Dendritic cell treated with granulocyte-macrophage colony-stimulating factor and Interleukin-4, amounts not matched to agents 40 ng/mL and 50 ng/mL, for 4 days (primary cell): ENCODE measurements at regions not wholly inside any gene's neighbourhood (a gene's known extent, or its start where the extent isn't known, plus 50 kb on each side); places are given as distances from the start of the nearest gene placed in this dataset.

Experiments used
- H3K27ac Mint-ChIP-seq: one replicate; pipeline ENCODE4 v1.8.0; 2022; ENCODE audit warnings: mild to moderate bottlenecking, mixed read lengths
- H3K27me3 Mint-ChIP-seq: one replicate; pipeline ENCODE4 v1.8.0; 2022; ENCODE audit warnings: mild to moderate bottlenecking, mixed read lengths
- H3K36me3 Mint-ChIP-seq: one replicate; pipeline ENCODE4 v1.8.0; 2022; ENCODE audit warnings: low read depth, mixed read lengths
- H3K4me1 Mint-ChIP-seq: one replicate; pipeline ENCODE4 v1.8.0; 2022; ENCODE audit warnings: low read depth, mixed read lengths
- H3K4me3 Mint-ChIP-seq: one replicate; pipeline ENCODE4 v1.8.0; 2022; ENCODE audit warnings: mild to moderate bottlenecking, moderate library complexity, mixed read lengths
- H3K9me3 Mint-ChIP-seq: one replicate; pipeline ENCODE4 v1.8.0; 2022; ENCODE audit warnings: mixed read lengths
- intact Hi-C: fragments of 100-400 bp; cut with micrococcal nuclease; formaldehyde crosslinking; loops from one replicate; pipeline ENCODE4 v1.15.0; 2022

- no peaks in the 10 kb centered on the region for H3K36me3 Mint-ChIP-seq
- H3K27ac Mint-ChIP-seq, result no peak overlapping the region
- intact Hi-C loops, result no loop called here
- peaks cover 11% of the 10 kb centered on the region for H3K9me3 Mint-ChIP-seq
- H3K4me1 Mint-ChIP-seq, result no peaks in the 10 kb centered on the region
- no peaks in the 10 kb centered on the region for H3K27me3 Mint-ChIP-seq
- no peak overlapping the region for H3K4me3 Mint-ChIP-seq
Measured at GRCh38 chr10:36126076-36126475, 484.0 kb upstream of the FZD8 start.

- H3K9me3 Mint-ChIP-seq, result peaks cover 11% of the 10 kb centered on the region
- intact Hi-C loops, result no loop called here
- no peak overlapping the region for H3K4me3 Mint-ChIP-seq
- no peaks in the 10 kb centered on the region for H3K27me3 Mint-ChIP-seq
- H3K36me3 Mint-ChIP-seq, result no peaks in the 10 kb centered on the region
- no peaks in the 10 kb centered on the region for H3K4me1 Mint-ChIP-seq
- H3K27ac Mint-ChIP-seq, result no peak overlapping the region
Measured at GRCh38 chr10:36119455-36119854, 477.4 kb upstream of the FZD8 start.

- Mint-ChIP-seq H3K27me3 (no peaks in the 10 kb centered on the region), H3K4me1 (no peaks in the 10 kb centered on the region), H3K36me3 (no peaks in the 10 kb centered on the region), H3K4me3 (no peak overlapping the region), H3K27ac (no peak overlapping the region), H3K9me3 (peaks cover 8% of the 10 kb centered on the region)
- intact Hi-C loops, result no loop called here
Measured at GRCh38 chr10:36118314-36118713, 476.2 kb upstream of the FZD8 start.

GRCh38 chr10:36117890-36118289 lies 475.8 kb upstream of the FZD8 start:
- intact Hi-C loops, result no loop called here
- peaks cover 4% of the 10 kb centered on the region for H3K9me3 Mint-ChIP-seq
- no peaks in the 10 kb centered on the region for H3K36me3 Mint-ChIP-seq
- no peaks in the 10 kb centered on the region for H3K27me3 Mint-ChIP-seq
- H3K4me1 Mint-ChIP-seq, result no peaks in the 10 kb centered on the region
- no peak overlapping the region for H3K4me3 Mint-ChIP-seq
- no peak overlapping the region for H3K27ac Mint-ChIP-seq

- Mint-ChIP-seq H3K27ac (no peak overlapping the region), H3K36me3 (no peaks in the 10 kb centered on the region), H3K4me1 (no peaks in the 10 kb centered on the region), H3K9me3 (no peaks in the 10 kb centered on the region), H3K27me3 (no peaks in the 10 kb centered on the region), H3K4me3 (no peak overlapping the region)
- intact Hi-C loops, result no loop called here
Measured at GRCh38 chr10:36117231-36117630, 475.1 kb upstream of the FZD8 start.

- Mint-ChIP-seq H3K27me3 (no peaks in the 10 kb centered on the region), H3K4me1 (no peaks in the 10 kb centered on the region)
Measured at GRCh38 chr10:36116731-36117130, 474.6 kb upstream of the FZD8 start.

GRCh38 chr10:36116040-36116439 lies 473.9 kb upstream of the FZD8 start:
- Mint-ChIP-seq H3K36me3 (no peaks in the 10 kb centered on the region), H3K4me3 (no peak overlapping the region), H3K9me3 (no peaks in the 10 kb centered on the region), H3K27me3 (no peaks in the 10 kb centered on the region), H3K27ac (no peak overlapping the region), H3K4me1 (no peaks in the 10 kb centered on the region)
- intact Hi-C loops, result no loop called here

More at GRCh38 chr10:36116731-36117130, 474.6 kb upstream of the FZD8 start:
- no peak overlapping the region for H3K4me3 Mint-ChIP-seq
- intact Hi-C loops, result no loop called here
- H3K9me3 Mint-ChIP-seq, result no peaks in the 10 kb centered on the region
- no peak overlapping the region for H3K27ac Mint-ChIP-seq
- H3K36me3 Mint-ChIP-seq, result no peaks in the 10 kb centered on the region

GRCh38 chr10:36115364-36115763 lies 473.3 kb upstream of the FZD8 start:
- H3K27me3 Mint-ChIP-seq, result no peaks in the 10 kb centered on the region
- H3K27ac Mint-ChIP-seq, result no peak overlapping the region
- H3K4me3 Mint-ChIP-seq, result no peak overlapping the region
- intact Hi-C loops, result no loop called here
- no peaks in the 10 kb centered on the region for H3K36me3 Mint-ChIP-seq
- no peaks in the 10 kb centered on the region for H3K4me1 Mint-ChIP-seq
- H3K9me3 Mint-ChIP-seq, result no peaks in the 10 kb centered on the region

GRCh38 chr10:36114913-36115312 lies 472.8 kb upstream of the FZD8 start:
- Mint-ChIP-seq H3K4me1 (no peaks in the 10 kb centered on the region), H3K27me3 (no peaks in the 10 kb centered on the region), H3K4me3 (no peak overlapping the region), H3K36me3 (no peaks in the 10 kb centered on the region), H3K9me3 (no peaks in the 10 kb centered on the region), H3K27ac (no peak overlapping the region)
- intact Hi-C loops, result no loop called here

- no peaks in the 10 kb centered on the region for H3K27me3 Mint-ChIP-seq
- no peak overlapping the region for H3K27ac Mint-ChIP-seq
Measured at GRCh38 chr10:36114141-36114540, 472.0 kb upstream of the FZD8 start.

GRCh38 chr10:36111676-36112075 lies 469.6 kb upstream of the FZD8 start:
- Mint-ChIP-seq H3K36me3 (no peaks in the 10 kb centered on the region), H3K27ac (no peak overlapping the region), H3K27me3 (no peaks in the 10 kb centered on the region), H3K9me3 (no peaks in the 10 kb centered on the region), H3K4me3 (no peak overlapping the region), H3K4me1 (no peaks in the 10 kb centered on the region)
- intact Hi-C loops, result no loop called here

More at GRCh38 chr10:36114141-36114540, 472.0 kb upstream of the FZD8 start:
- Mint-ChIP-seq H3K36me3 (no peaks in the 10 kb centered on the region), H3K9me3 (no peaks in the 10 kb centered on the region), H3K4me1 (no peaks in the 10 kb centered on the region), H3K4me3 (no peak overlapping the region)
- intact Hi-C loops, result no loop called here

GRCh38 chr10:36110097-36110496 lies 468.0 kb upstream of the FZD8 start:
- Mint-ChIP-seq H3K27ac (no peak overlapping the region), H3K4me1 (no peaks in the 10 kb centered on the region), H3K36me3 (no peaks in the 10 kb centered on the region), H3K9me3 (no peaks in the 10 kb centered on the region), H3K27me3 (no peaks in the 10 kb centered on the region), H3K4me3 (no peak overlapping the region)
- intact Hi-C loops, result no loop called here

GRCh38 chr10:36109399-36110023 lies 467.4 kb upstream of the FZD8 start:
- Mint-ChIP-seq H3K9me3 (no peaks in the 10 kb centered on the region), H3K4me3 (no peak overlapping the region), H3K27ac (no peak overlapping the region), H3K4me1 (no peaks in the 10 kb centered on the region), H3K36me3 (no peaks in the 10 kb centered on the region), H3K27me3 (no peaks in the 10 kb centered on the region)
- intact Hi-C loops, result no loop called here

- Mint-ChIP-seq H3K27ac (no peak overlapping the region), H3K4me1 (no peaks in the 10 kb centered on the region), H3K9me3 (peaks cover 19% of the 10 kb centered on the region), H3K4me3 (no peak overlapping the region), H3K27me3 (no peaks in the 10 kb centered on the region), H3K36me3 (no peaks in the 10 kb centered on the region)
- intact Hi-C loops, result no loop called here
Measured at GRCh38 chr10:36097696-36098095, 455.6 kb upstream of the FZD8 start.

GRCh38 chr10:36096576-36096975 lies 454.5 kb upstream of the FZD8 start:
- peaks cover 19% of the 10 kb centered on the region for H3K9me3 Mint-ChIP-seq
- H3K4me3 Mint-ChIP-seq, result no peak overlapping the region
- no peaks in the 10 kb centered on the region for H3K36me3 Mint-ChIP-seq
- H3K27me3 Mint-ChIP-seq, result no peaks in the 10 kb centered on the region
- intact Hi-C loops, result no loop called here
- no peaks in the 10 kb centered on the region for H3K4me1 Mint-ChIP-seq
- H3K27ac Mint-ChIP-seq, result no peak overlapping the region
